Neuronal stem cell (in vitro differentiated cells): ENCODE measurements at regions not wholly inside any gene's neighbourhood (a gene's known extent, or its start where the extent isn't known, plus 50 kb on each side); places are given as distances from the start of the nearest gene placed in this dataset.

Source experiments
- DNase-seq: peaks from one replicate; pipeline ENCODE4 v3.0.0-alpha.2; 2013; ENCODE audit warnings: low spot score
- H2AFZ ChIP-seq: one replicate; pipeline ENCODE4 v1.6.1; 2013; ENCODE audit warnings: mild to moderate bottlenecking, low read length, inconsistent platforms
- H2AK5ac ChIP-seq: 2 replicates; pipeline ENCODE4 v1.6.1; 2013; ENCODE audit warnings: low read depth, mild to moderate bottlenecking, inconsistent platforms, low read length, moderate library complexity, mixed read lengths
- H2BK120ac ChIP-seq: 2 replicates; pipeline ENCODE4 v1.6.1; 2013; ENCODE audit warnings: low read depth, mild to moderate bottlenecking, inconsistent platforms, low read length, moderate library complexity, mixed read lengths
- H2BK12ac ChIP-seq: one replicate; pipeline ENCODE4 v1.6.1; 2013; ENCODE audit warnings: low read length, inconsistent platforms
- H2BK15ac ChIP-seq: 2 replicates; pipeline ENCODE4 v1.6.1; 2013; ENCODE audit warnings: mild to moderate bottlenecking, low read length, inconsistent platforms, mixed read lengths
- H2BK5ac ChIP-seq: one replicate; pipeline ENCODE4 v1.6.1; 2013; ENCODE audit warnings: inconsistent platforms, mild to moderate bottlenecking, low read length, moderate library complexity
- H3K14ac ChIP-seq: one replicate; pipeline ENCODE4 v1.6.1; 2013; ENCODE audit warnings: low read length, inconsistent platforms
- H3K18ac ChIP-seq: 2 replicates; pipeline ENCODE4 v1.6.1; 2013; ENCODE audit warnings: low read length, inconsistent platforms
- H3K23ac ChIP-seq: 2 replicates; pipeline ENCODE4 v1.6.1; 2013; ENCODE audit warnings: low read depth, mild to moderate bottlenecking, mixed read lengths, low read length, inconsistent platforms; ENCODE audit not compliant: poor library complexity
- H3K27ac ChIP-seq: replicated peaks from 3 replicates; pipeline ENCODE4 v1.5.1; 2013; ENCODE audit warnings: low read length, inconsistent platforms
- H3K27me3 ChIP-seq, 3 experiments: 2 replicates each; pipeline ENCODE4 v1.6.1; 2013; ENCODE audit warnings: low read length in 3 of 3, mild to moderate bottlenecking in 2 of 3, inconsistent platforms in 1 of 3, low read depth in 1 of 3, mixed read lengths in 1 of 3, moderate library complexity in 1 of 3; ENCODE audit not compliant: control insufficient read depth in 3 of 3, insufficient read depth in 3 of 3
- H3K36me3 ChIP-seq, 2 donors: replicated peaks in 1 of 2; 2 replicates each; pipeline ENCODE4 v1.6.1; 2013; ENCODE audit warnings: low read length in 2 of 2; ENCODE audit not compliant: control insufficient read depth in 2 of 2, insufficient read depth in 2 of 2
- H3K4ac ChIP-seq: 2 replicates; pipeline ENCODE4 v1.6.1; 2013; ENCODE audit warnings: inconsistent platforms, mild to moderate bottlenecking, low read length, moderate library complexity
- H3K4me1 ChIP-seq, 2 donors: 1 replicate in 1 of 2; 2 replicates in 1 of 2; pipeline ENCODE4 v1.6.1; 2013; ENCODE audit warnings: low read length in 2 of 2, low read depth in 1 of 2; ENCODE audit not compliant: control insufficient read depth in 2 of 2, insufficient read depth in 1 of 2
- H3K4me2 ChIP-seq: one replicate; pipeline ENCODE4 v1.6.1; 2013; ENCODE audit warnings: mild to moderate bottlenecking, low read length, inconsistent platforms; ENCODE audit not compliant: insufficient read depth, poor library complexity, severe bottlenecking
- H3K4me3 ChIP-seq, 2 donors: 2 replicates each; pipeline ENCODE4 v1.5.1; 2013; ENCODE audit warnings: low read length in 2 of 2, mild to moderate bottlenecking in 2 of 2, inconsistent platforms in 1 of 2, moderate library complexity in 1 of 2
- H3K79me1 ChIP-seq: one replicate; pipeline ENCODE4 v1.6.1; 2013; ENCODE audit warnings: low read depth, mild to moderate bottlenecking, inconsistent platforms, low read length, moderate library complexity
- H3K9ac ChIP-seq: one replicate; pipeline ENCODE4 v1.6.1; 2013; ENCODE audit warnings: mild to moderate bottlenecking, low read depth, low read length, inconsistent platforms; ENCODE audit not compliant: poor library complexity
- H3K9me3 ChIP-seq, 2 donors: replicated peaks in 1 of 2; 2 replicates each; pipeline versions ENCODE3 to v1.6.1; 2013; ENCODE audit warnings: low read length in 2 of 2, mild to moderate bottlenecking in 2 of 2, inconsistent platforms in 1 of 2, low read depth in 1 of 2, mixed read lengths in 1 of 2, moderate library complexity in 1 of 2; ENCODE audit not compliant: control insufficient read depth in 2 of 2, insufficient read depth in 1 of 2
- H4K8ac ChIP-seq: one replicate; pipeline ENCODE4 v1.6.1; 2013; ENCODE audit warnings: low read depth, mild to moderate bottlenecking, inconsistent platforms, low read length, moderate library complexity
- H4K91ac ChIP-seq: one replicate; pipeline ENCODE4 v1.6.1; 2013; ENCODE audit warnings: low read length, low read depth, mild to moderate bottlenecking, inconsistent platforms; ENCODE audit not compliant: poor library complexity
- WGBS, 2 donors: extraction: QIAGEN DNeasy Blood & Tissue Kit; methylation state at CpG; one replicate each; pipeline ENCODE4 v1.1.7; 2013; ENCODE audit warnings: missing lambda C conversion rate in 2 of 2, mixed read lengths in 1 of 2; ENCODE audit not compliant: insufficient read length in 2 of 2, insufficient replicate concordance in 1 of 2; ENCODE audit errors: extremely low coverage in 2 of 2; 5-methylcytosine and 5-hydroxymethylcytosine counted together

DNA sequence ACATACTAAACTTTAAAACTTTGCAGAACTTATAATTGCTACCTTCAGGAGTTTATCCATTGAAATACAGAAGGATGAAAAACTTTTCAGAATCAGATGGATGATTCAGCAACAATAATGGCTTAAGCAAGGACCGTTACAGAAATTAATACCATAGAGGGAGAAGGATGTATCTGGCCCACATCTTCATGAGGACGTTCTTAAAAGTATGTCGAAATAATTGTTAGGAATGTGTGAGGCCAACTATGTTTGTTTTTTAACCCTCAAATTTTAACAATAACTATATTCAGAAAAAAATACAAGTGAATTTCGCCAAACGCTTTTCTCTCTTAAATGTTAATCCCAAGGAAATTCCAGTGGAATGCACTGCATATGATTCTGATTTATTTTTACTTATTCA is 105.2 kb upstream of the EPHA3 start:
- H3K4ac ChIP-seq = no peak overlapping the region
- no CpG with 5 or more reads among the region's 5 CpGs for WGBS, 2 donors

DNA sequence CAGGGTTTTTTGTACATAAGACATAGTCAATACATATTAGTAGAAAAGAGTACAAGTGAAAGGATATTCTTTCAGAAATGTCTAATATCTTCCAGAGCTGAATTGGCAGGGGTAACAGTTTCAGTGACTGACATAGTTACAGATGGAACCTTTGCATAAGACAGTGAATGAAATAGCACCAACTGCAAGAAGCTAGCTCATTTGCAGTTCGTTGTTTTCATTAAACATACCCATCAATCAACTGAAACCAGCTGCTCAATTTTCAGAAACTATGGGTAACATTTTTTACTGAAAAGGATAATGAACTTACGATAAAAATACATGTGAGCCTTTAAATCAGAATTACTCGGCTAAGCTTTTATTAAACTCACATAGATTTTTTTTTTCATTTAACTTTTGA is 93.9 kb upstream of the EPHA3 start:
- H3K9me3 ChIP-seq = peaks cover 0 to 4% of the 10 kb centered on the region in 2 donors
- H3K4ac ChIP-seq = no peak overlapping the region
- no peak overlapping the region for H3K4me3 ChIP-seq
- no peaks in the 10 kb centered on the region for H3K4me1 ChIP-seq
- no peak overlapping the region for H3K27ac ChIP-seq
- no peak overlapping the region for H2AK5ac ChIP-seq
- no peak overlapping the region for H3K9ac ChIP-seq
- no peaks in the 10 kb centered on the region for H3K27me3 ChIP-seq
- no peak overlapping the region for H2BK12ac ChIP-seq
- H2BK120ac ChIP-seq = no peak overlapping the region
- peak overlapping the region; percentile 22 for H2AFZ ChIP-seq
- DNase-seq = no peak
- no peaks in the 10 kb centered on the region for H3K79me1 ChIP-seq
- no peak overlapping the region for H3K23ac ChIP-seq
- no peak overlapping the region for H3K18ac ChIP-seq
- H4K8ac ChIP-seq = no peak overlapping the region
- no CpG with 5 or more reads among the region's 3 CpGs for WGBS, 2 donors
- no peak overlapping the region for H2BK15ac ChIP-seq
- H3K14ac ChIP-seq = no peak overlapping the region
- H3K36me3 ChIP-seq = no peaks in the 10 kb centered on the region
- no peak overlapping the region for H3K4me2 ChIP-seq
- no peak overlapping the region for H4K91ac ChIP-seq
- no peak overlapping the region for H2BK5ac ChIP-seq

More for the DNA sequence above, 105.2 kb upstream of the EPHA3 start:
- no peak overlapping the region for H3K9ac ChIP-seq
- no peak overlapping the region for H2BK5ac ChIP-seq
- no peak overlapping the region for H3K4me2 ChIP-seq
- H2AK5ac ChIP-seq = no peak overlapping the region
- H3K4me1 ChIP-seq = peaks cover 0 to 3% of the 10 kb centered on the region in 2 donors
- H4K91ac ChIP-seq = no peak overlapping the region
- H2BK120ac ChIP-seq = no peak overlapping the region
- H3K79me1 ChIP-seq = no peaks in the 10 kb centered on the region
- H3K4me3 ChIP-seq = no peak overlapping the region
- H3K27ac ChIP-seq = no peak overlapping the region
- no peak overlapping the region for H2BK12ac ChIP-seq
- H3K18ac ChIP-seq = no peak overlapping the region
- no peak overlapping the region for H3K23ac ChIP-seq
- DNase-seq = no peak
- H3K36me3 ChIP-seq = no peaks in the 10 kb centered on the region
- no peaks in the 10 kb centered on the region for H3K27me3 ChIP-seq
- no peak overlapping the region for H3K14ac ChIP-seq
- peaks cover 8 to 14% of the 10 kb centered on the region in 2 donors for H3K9me3 ChIP-seq
- H2AFZ ChIP-seq = no peak overlapping the region
- H2BK15ac ChIP-seq = no peak overlapping the region
- H4K8ac ChIP-seq = no peak overlapping the region

DNA sequence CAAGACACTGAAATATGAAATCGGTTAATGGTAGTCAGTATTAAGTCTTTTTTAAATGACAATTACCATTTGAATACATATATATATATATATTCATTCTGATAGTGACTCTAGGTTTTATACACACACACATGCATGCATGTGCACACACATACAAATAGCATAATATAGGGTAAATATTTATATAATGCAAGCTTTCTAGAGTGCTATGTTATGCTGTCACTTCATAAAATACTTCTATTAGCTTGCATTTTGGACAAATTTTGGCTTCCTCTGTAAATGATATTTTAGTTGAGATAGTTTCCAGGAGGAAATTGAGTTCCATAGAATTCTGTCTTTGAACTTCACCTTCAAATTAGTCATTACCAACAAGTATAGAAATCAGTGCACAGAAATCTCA is 89.9 kb upstream of the EPHA3 start:
- H2BK5ac ChIP-seq = no peak overlapping the region
- H3K23ac ChIP-seq = no peak overlapping the region
- DNase-seq = no peak
- no peak overlapping the region for H3K27ac ChIP-seq
- no peak overlapping the region for H3K18ac ChIP-seq
- H3K14ac ChIP-seq = no peak overlapping the region
- H3K36me3 ChIP-seq = no peaks in the 10 kb centered on the region
- no peak overlapping the region for H3K4ac ChIP-seq
- no peak overlapping the region for H2AFZ ChIP-seq
- H3K4me2 ChIP-seq = no peak overlapping the region
- no peak overlapping the region for H2BK15ac ChIP-seq
- H3K9ac ChIP-seq = no peak overlapping the region
- no peak overlapping the region for H4K8ac ChIP-seq
- H3K4me3 ChIP-seq = no peak overlapping the region
- no peak overlapping the region for H2BK12ac ChIP-seq
- H3K4me1 ChIP-seq = no peaks in the 10 kb centered on the region
- H3K27me3 ChIP-seq = no peaks in the 10 kb centered on the region
- peaks cover 0 to 4% of the 10 kb centered on the region in 2 donors for H3K9me3 ChIP-seq
- H4K91ac ChIP-seq = no peak overlapping the region
- H2BK120ac ChIP-seq = no peak overlapping the region
- H3K79me1 ChIP-seq = no peaks in the 10 kb centered on the region
- WGBS, 2 donors = no CpG with 5 or more reads among the region's 1 CpG
- H2AK5ac ChIP-seq = no peak overlapping the region

GRCh38 chr3:89025185-89025584 is 82.2 kb upstream of the EPHA3 start:
- Histone ChIP-seq H4K8ac (no peak overlapping the region), H3K9me3 (no peaks in the 10 kb centered on the region), H2AK5ac (no peak overlapping the region), H3K23ac (no peak overlapping the region), H2AFZ (peak overlapping the region; percentile 89), H3K18ac (no peak overlapping the region), H3K27me3 (no peaks in the 10 kb centered on the region), H4K91ac (no peak overlapping the region), H3K9ac (no peak overlapping the region), H2BK5ac (no peak overlapping the region), H2BK15ac (no peak overlapping the region), H2BK12ac (no peak overlapping the region), H3K79me1 (no peaks in the 10 kb centered on the region), H3K27ac (no peak overlapping the region), H3K4me1 (no peaks in the 10 kb centered on the region), H3K36me3 (no peaks in the 10 kb centered on the region), H2BK120ac (no peak overlapping the region), H3K4ac (no peak overlapping the region), H3K14ac (no peak overlapping the region), H3K4me2 (no peak overlapping the region), H3K4me3 (peak overlapping the region in 1 of 2 donors; percentile 15)
- DNase-seq = peak; percentile 37
- no CpG with 5 or more reads among the region's 4 CpGs for WGBS, 2 donors
